Right lobe of liver (tissue), 4 donors: ENCODE measurements at regions not wholly inside any gene's neighbourhood (a gene's known extent, or its start where the extent isn't known, plus 50 kb on each side); places are given as distances from the start of the nearest gene placed in this dataset.

Experiments
- CTCF ChIP-seq, 4 donors: fragments of 200-600 bp in 3 of 4; fragments of 450-650 bp in 1 of 4; IDR thresholded peaks; one replicate each; pipeline versions ENCODE4 v1.5.1 to v1.8.0; 2016 to 2022; ENCODE audit warnings: antibody characterized with exemption in 4 of 4, mild to moderate bottlenecking in 2 of 4
- POLR2A ChIP-seq: fragments of 450-650 bp; IDR thresholded peaks from one replicate; pipeline ENCODE4 v1.6.1; 2017; ENCODE audit warnings: antibody characterized with exemption, mild to moderate bottlenecking
- donor health status: DM: no; HTN: no; CAD: no.
- donor health status: DM: no; HTN: no; CAD: no.
- donor health status: DM: no; HTN: yes; CAD: no.

GRCh38 chr13:22262001-22262885 lies 591.4 kb downstream of the FGF9 start:
- TF ChIP-seq CTCF (IDR thresholded peaks at IDR 0.05) (no peak), POLR2A (no peak)
